ENCODE measurements at regions not wholly inside any gene's neighbourhood (a gene's known extent, or its start where the extent isn't known, plus 50 kb on each side); places are given as distances from the start of the nearest gene placed in this dataset.

DNA sequence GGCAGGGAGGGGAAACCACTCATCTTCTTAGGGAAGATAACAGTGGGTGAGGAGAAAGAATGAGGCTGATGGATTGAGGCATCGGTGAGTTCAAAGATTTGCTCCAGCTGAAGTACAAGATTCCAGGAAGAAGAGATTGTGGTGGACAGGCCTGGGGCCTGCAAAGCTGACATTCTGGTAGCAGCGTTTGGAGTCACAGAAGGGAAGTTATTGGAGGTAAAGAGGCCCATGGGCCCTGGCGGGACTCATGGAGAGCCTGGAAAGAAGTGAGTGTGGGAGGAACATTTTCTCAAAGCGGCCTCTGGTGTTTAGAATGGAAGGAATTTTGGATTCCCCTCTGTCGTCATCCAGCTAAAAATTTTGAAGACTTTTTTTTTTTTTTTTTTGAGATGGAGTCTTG lies 160.0 kb upstream of the KLF6 start:
- Mint-ChIP-seq H3K4me3 (ENCODE audit: unreplicated experiment) (no peak overlapping the region), H3K9me3 (ENCODE audit: low read depth) (peaks cover 4% of the 10 kb centered on the region), H3K27me3 (ENCODE audit: low read depth) (no peaks in the 10 kb centered on the region), H3K4me1 (ENCODE audit: low read depth) (peaks cover 19% of the 10 kb centered on the region), H3K27ac (ENCODE audit: unreplicated experiment) (no peak overlapping the region), H3K36me3 (ENCODE audit: low read depth) (no peaks in the 10 kb centered on the region)
- no peak for DNase-seq (ENCODE audit: low spot score)
- TF ChIP-seq, protein P1, sequence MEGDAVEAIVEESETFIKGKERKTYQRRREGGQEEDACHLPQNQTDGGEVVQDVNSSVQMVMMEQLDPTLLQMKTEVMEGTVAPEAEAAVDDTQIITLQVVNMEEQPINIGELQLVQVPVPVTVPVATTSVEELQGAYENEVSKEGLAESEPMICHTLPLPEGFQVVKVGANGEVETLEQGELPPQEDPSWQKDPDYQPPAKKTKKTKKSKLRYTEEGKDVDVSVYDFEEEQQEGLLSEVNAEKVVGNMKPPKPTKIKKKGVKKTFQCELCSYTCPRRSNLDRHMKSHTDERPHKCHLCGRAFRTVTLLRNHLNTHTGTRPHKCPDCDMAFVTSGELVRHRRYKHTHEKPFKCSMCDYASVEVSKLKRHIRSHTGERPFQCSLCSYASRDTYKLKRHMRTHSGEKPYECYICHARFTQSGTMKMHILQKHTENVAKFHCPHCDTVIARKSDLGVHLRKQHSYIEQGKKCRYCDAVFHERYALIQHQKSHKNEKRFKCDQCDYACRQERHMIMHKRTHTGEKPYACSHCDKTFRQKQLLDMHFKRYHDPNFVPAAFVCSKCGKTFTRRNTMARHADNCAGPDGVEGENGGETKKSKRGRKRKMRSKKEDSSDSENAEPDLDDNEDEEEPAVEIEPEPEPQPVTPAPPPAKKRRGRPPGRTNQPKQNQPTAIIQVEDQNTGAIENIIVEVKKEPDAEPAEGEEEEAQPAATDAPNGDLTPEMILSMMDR (IDR thresholded peaks at IDR 0.05) = no peak

DNA sequence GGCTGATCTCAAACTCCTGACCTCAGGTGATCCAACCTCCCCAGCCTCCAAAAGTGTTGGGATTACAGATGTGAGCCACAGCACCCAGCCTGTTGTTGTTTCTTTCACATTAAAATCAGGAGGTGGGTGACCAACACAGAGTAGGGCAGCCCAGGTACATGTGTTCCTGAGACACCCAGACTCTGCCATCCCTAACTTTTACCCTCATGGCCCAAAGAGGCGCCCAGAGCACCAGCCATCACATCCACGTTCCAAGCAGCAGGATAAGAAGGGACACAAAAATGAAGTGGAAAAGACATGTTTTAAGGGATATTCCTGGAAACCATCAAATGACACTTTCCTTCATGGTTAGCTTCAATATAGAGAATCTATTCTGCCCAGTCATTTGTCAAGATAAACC lies 159.6 kb upstream of the KLF6 start:
- TF ChIP-seq, protein P1 (IDR thresholded peaks at IDR 0.05) = no peak
- H3K27ac Mint-ChIP-seq (ENCODE audit: unreplicated experiment) = no peak overlapping the region
- H3K27me3 Mint-ChIP-seq (ENCODE audit: low read depth) = no peaks in the 10 kb centered on the region
- DNase-seq (ENCODE audit: low spot score) = no peak
- H3K36me3 Mint-ChIP-seq (ENCODE audit: low read depth) = no peaks in the 10 kb centered on the region
- H3K9me3 Mint-ChIP-seq (ENCODE audit: low read depth) = peaks cover 4% of the 10 kb centered on the region
- H3K4me1 Mint-ChIP-seq (ENCODE audit: low read depth) = peaks cover 19% of the 10 kb centered on the region
- H3K4me3 Mint-ChIP-seq (ENCODE audit: unreplicated experiment) = no peak overlapping the region

DNA sequence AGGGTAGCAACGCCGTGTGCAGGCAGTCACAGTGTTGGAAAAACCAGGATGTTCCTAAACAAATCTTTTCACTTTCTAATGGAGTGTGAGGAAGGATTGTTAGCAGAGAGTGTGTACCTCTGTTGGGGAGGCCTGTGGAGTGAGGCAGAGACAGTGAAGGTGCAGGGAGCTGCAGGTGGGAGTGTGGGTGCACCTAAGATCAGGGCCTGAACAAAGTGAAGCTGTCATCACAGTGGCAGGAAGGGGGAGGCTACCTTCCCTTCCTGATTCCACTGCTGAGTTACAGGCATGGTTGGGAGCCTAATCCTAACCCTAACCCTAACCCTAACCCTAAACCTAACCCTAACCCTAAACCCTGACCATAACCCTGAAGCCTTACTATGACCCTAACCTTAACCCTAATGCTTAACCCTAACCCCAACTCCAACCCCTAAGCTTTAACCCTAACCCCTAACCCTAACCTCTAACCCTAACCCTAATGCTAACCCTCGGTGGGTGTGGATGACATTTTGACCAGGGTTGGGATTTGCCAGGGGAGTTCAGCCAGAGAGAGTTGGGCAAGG lies 158.8 kb upstream of the KLF6 start:
- peaks cover 15% of the 10 kb centered on the region for H3K4me1 Mint-ChIP-seq (ENCODE audit: low read depth)
- no peak overlapping the region for H3K4me3 Mint-ChIP-seq (ENCODE audit: unreplicated experiment)
- H3K27me3 Mint-ChIP-seq (ENCODE audit: low read depth) = no peaks in the 10 kb centered on the region
- no peaks in the 10 kb centered on the region for H3K36me3 Mint-ChIP-seq (ENCODE audit: low read depth)
- no peak for DNase-seq (ENCODE audit: low spot score)
- TF ChIP-seq, protein P1 (IDR thresholded peaks at IDR 0.05) = no peak
- H3K9me3 Mint-ChIP-seq (ENCODE audit: low read depth) = peaks cover 4% of the 10 kb centered on the region
- H3K27ac Mint-ChIP-seq (ENCODE audit: unreplicated experiment) = no peak overlapping the region

DNA sequence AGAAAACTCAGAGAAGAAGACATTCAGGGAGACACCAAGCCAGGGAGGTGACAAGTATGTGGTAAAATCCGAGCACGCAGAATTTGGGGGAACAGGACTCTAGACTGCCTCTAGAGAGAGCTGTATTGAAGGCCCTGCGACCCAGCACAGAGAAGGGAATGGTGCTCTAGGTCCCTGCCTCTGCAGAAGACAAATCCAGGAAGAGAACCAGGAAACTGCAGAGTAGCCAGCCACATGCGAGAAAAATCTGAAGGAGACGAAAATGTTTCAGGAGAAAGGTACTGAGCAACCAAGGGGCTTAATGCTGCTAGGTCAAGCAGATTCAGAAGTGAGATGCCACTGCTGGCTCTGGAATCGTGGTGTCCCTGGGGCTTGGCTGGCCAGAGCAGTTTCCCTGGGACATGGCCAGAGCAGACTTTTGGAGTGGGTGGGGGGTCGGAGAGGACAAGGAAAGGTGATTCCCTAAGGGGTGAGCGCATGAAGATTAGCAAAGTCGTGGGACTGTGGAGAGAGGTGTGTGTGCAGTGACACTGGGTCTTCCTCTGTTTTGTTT lies 158.0 kb upstream of the KLF6 start:
- no peak for DNase-seq (ENCODE audit: low spot score)
- H3K4me3 Mint-ChIP-seq (ENCODE audit: unreplicated experiment) = no peak overlapping the region
- H3K4me1 Mint-ChIP-seq (ENCODE audit: low read depth) = peaks cover 15% of the 10 kb centered on the region
- no peaks in the 10 kb centered on the region for H3K36me3 Mint-ChIP-seq (ENCODE audit: low read depth)
- H3K9me3 Mint-ChIP-seq (ENCODE audit: low read depth) = peaks cover 4% of the 10 kb centered on the region
- no peaks in the 10 kb centered on the region for H3K27me3 Mint-ChIP-seq (ENCODE audit: low read depth)
- TF ChIP-seq, protein P1 (IDR thresholded peaks at IDR 0.05) = no peak
- H3K27ac Mint-ChIP-seq (ENCODE audit: unreplicated experiment) = no peak overlapping the region

DNA sequence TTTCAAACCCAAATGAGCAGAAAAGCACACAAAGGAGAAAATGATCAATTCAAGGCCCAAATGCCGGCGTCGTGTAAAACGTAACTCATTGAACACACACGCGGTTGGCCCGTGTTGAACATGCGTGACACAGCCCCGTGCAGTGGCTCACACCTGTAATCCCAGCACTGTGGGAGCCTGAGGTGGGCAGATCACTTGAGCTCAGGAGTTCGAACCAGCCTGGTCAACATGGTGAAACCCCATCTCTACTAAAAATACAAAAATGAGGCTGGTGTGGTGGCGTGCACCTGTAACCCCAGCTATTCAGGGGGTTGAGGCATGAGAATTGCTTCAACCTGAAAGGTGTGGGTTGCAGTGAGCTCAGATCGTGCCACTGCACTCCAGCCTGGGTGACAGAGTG lies 156.7 kb upstream of the KLF6 start:
- Mint-ChIP-seq H3K27me3 (ENCODE audit: low read depth) (no peaks in the 10 kb centered on the region), H3K9me3 (ENCODE audit: low read depth) (peaks cover 4% of the 10 kb centered on the region), H3K4me1 (ENCODE audit: low read depth) (peaks cover 21% of the 10 kb centered on the region), H3K4me3 (ENCODE audit: unreplicated experiment) (no peak overlapping the region), H3K36me3 (ENCODE audit: low read depth) (no peaks in the 10 kb centered on the region), H3K27ac (ENCODE audit: unreplicated experiment) (no peak overlapping the region)
- DNase-seq (ENCODE audit: low spot score) = no peak
- TF ChIP-seq, protein P1 (IDR thresholded peaks at IDR 0.05) = no peak

Measured in chondrocyte (in vitro differentiated cells).